Pons (tissue), 1 donor: ENCODE measurements at regions not wholly inside any gene's neighbourhood (a gene's known extent, or its start where the extent isn't known, plus 50 kb on each side); places are given as distances from the start of the nearest gene placed in this dataset.
"Not testable (repeated sequence)": the region's sequence is repeated elsewhere in the genome, so short reads cannot be mapped to it uniquely, and the experiment has no call there.

Experiments
- DNase-seq: peaks from one replicate; pipeline ENCODE4 v3.0.0-alpha.2; 2016; ENCODE audit warnings: low spot score

DNA sequence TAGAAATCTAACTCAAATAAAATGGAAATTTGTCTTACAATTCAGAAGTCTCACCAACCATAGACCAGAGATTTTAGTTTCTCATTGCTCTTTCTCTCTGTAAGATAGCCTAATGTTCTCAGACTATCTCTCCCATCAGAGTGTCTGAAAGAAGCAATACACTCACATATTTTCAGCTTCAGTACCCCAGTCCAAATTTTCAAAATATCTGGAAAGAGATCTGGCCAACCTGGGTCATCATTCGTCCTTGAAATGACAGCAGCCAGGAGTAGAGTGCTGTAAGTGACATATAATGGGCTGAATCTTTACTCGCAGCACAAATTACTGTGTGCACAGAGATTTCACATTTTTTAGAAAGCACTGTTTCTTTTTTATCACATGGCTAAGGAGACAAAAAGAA is 313.3 kb upstream of the PRR16 start:
- no peak for DNase-seq

DNA sequence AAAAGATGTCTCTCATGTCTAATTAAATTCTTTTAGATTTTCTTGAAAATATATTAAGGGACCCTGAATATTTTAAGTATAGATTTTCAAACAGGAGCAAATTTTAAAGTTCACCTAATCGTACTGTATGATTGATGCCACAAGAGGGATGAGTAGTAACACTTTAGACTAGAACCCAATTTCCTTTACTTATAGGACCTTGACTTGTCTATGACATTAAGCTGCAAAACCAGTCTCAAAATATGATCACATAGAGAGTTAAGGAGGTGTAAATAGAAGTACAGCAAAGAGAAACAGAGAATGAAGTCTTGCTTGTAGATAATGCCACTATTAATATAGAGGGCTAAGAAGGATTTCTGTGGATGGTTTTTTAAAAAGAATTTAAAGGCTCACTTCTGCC is 312.9 kb upstream of the PRR16 start:
- DNase-seq, result no peak

- DNase-seq, result no peak
These were observed 312.3 kb upstream of the PRR16 start for GRCh38 chr5:120151825-120152224.

- DNase-seq, result no peak
These were observed 311.6 kb upstream of the PRR16 start for GRCh38 chr5:120152472-120152871.

GRCh38 chr5:120152931-120153330 is 311.2 kb upstream of the PRR16 start:
- no peak for DNase-seq

DNA sequence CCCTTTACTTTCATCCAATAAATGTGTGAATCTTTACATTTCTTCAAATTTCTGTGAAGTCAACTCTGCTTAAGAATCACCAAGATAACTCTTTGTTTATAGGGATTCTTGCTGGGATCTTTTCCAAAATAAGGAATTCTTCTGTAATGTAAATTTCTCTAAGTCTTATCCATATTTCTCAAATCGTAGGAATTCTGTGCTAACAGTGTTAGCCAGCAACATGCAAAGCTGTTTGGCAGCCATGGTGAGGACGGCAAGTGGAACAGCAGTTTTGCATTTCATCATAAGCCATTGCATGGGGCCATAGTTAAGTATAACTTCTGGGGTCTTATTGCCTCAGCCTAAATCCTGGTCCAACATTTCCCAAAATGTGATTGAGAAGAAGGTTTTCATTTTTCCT is 310.5 kb upstream of the PRR16 start:
- no peak for DNase-seq

- no peak for DNase-seq
These were observed 308.2 kb upstream of the PRR16 start for GRCh38 chr5:120155873-120156272.

DNA sequence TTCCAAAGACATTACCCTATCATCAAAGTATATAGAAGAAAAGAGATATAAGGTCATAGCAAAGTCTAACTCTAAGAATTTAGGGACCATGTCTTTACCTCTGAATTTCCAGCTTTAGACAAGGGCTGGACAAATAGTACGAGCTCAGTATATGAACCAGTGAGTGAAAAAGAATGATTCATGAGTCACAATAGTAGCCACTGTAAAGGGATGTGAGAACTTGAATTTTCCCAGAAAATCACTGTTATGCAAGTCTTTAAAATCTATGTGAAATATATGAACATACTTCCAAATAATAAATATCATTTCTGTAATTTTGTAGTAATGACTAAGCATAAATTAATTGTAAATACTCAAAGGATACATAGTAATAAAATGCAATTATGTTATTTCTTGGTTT is 305.9 kb upstream of the PRR16 start:
- no peak for DNase-seq

GRCh38 chr5:120159155-120159554 is 304.9 kb upstream of the PRR16 start:
- no peak for DNase-seq

- no peak for DNase-seq
These were observed 303.8 kb upstream of the PRR16 start for GRCh38 chr5:120160124-120160895.

GRCh38 chr5:120162321-120162720 is 301.8 kb upstream of the PRR16 start:
- no peak for DNase-seq

DNA sequence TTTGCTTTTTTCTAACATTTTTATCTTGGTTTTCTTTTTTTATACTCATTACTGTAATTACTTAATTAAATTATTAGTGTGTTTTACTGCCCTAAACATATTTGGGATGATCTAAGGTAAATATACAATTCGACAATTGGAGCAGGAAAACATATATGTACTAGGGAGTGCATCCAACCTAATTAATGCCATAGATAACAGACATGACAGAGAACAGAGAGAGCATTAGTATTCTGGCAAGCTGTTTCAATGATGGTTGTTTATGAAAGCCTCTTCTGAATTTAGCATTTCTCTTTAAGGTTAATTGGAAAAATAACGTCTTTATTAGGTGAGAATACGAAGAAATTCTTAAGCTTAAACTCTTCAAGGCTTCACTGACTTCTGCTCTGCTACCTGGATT is 300.1 kb upstream of the PRR16 start:
- no peak for DNase-seq

DNA sequence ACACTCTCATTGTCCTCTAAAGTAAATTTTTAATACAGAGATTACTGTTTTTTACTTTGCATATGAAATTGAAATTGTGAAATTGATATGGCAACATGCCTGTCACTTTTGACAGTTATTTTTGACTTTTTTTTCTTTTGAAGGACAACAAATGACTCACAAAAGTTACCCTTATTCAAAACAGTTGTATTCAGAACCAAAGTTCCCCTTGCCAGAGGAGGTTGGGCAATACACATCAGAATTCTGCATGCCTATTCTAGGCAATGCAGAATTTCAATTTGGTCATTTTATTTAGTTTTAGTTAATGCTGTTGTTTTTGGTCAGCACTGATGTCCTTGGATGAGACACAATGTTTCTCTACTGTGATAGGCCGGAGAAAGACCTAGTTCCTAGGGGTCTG is 299.1 kb upstream of the PRR16 start:
- peak; percentile 15 for DNase-seq

GRCh38 chr5:120173125-120173524 is 291.0 kb upstream of the PRR16 start:
- DNase-seq, result no peak

DNA sequence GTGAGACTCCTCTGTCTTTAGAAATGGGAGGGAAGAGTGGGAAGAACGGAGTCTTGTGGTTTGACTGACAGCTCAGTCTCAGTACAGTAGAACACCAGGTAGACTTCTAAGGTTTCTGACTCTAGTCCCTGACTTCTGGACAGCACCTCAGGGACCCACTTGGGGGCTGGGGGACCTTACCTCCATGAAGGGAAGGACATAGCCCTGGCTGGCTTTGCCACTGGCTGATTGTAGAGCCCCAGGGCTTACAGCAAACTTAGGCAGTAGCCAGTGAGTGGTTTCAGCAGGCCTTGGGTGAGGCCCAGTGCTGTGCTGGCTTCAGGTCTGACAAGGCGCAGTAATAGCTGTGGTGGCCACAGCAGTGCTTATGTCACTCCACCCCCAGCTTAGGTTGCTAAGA is 290.0 kb upstream of the PRR16 start:
- no peak for DNase-seq

GRCh38 chr5:120181238-120181637 is 282.9 kb upstream of the PRR16 start:
- not testable (repeated sequence) for DNase-seq

GRCh38 chr5:120194650-120195049 is 269.4 kb upstream of the PRR16 start:
- DNase-seq, result not testable (repeated sequence)

DNA sequence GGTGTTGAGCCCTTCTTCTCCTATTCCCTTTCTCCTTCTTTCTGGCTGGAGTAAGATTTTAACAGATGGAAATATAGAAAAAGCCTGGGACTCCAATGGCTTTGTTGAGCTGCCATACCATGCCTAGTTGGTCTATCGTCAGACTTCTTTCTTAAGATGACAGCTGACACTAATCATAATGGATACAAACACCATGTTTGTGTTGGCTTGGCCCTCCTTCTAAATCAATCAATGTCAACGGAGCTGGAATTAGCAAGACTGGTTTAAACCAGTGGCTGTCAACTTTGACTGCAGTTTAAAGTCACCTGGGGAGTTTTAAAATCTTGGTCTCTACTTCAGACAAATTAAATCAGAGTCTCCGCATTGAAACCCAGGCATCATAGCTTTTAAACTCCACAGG is 264.5 kb upstream of the PRR16 start:
- DNase-seq, result no peak

GRCh38 chr5:120207129-120207528 is 257.0 kb upstream of the PRR16 start:
- DNase-seq, result no peak

DNA sequence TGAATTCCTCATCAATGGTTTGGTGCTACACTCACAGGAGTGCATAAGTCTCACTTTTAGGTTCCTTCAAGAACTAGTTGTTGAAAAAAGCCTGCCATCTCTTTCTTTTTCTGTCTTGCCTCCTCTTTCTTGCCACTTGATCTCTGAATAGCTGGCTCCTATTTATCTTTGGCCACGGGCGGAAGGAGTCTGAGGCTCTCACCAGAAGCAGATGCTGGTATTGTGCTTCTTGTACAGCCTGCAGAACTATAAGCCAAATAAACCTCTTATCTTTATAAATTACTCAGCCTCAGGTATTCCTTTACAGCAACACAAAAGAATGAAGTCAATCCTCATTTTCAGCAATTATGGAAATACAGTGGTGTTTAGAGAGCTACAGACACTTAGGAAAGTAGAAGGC is 247.1 kb upstream of the PRR16 start:
- DNase-seq, result no peak

- no peak for DNase-seq
These were observed 244.1 kb upstream of the PRR16 start for GRCh38 chr5:120219988-120220387.

DNA sequence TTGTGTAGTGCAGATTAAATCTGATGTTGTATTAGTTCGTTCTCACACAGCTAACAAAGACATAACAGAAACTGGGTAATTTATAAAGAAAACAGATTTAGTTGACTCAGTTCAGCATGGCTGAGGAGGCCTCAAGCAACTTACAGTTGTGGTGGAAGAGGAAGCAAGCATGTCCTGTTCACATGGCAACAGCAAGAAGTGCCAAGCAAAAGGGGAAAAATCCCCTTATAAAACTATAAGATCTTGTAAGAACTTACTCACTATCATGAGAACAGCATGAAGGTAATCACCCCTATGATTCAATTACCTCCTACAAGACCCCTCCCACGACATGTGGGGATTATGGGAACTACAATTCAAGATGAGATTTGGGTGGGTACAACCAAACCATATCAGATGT is 238.6 kb upstream of the PRR16 start:
- DNase-seq, result no peak

- no peak for DNase-seq
These were observed 235.7 kb upstream of the PRR16 start for GRCh38 chr5:120228262-120229031.

- DNase-seq, result no peak
These were observed 235.1 kb upstream of the PRR16 start for GRCh38 chr5:120229036-120229435.
